Psoas muscle (tissue), 7 donors: ENCODE measurements at regions not wholly inside any gene's neighbourhood (a gene's known extent, or its start where the extent isn't known, plus 50 kb on each side); places are given as distances from the start of the nearest gene placed in this dataset.

Experiments
- ATAC-seq, 4 donors: fragments of 200-7000 bp; cut with Tn5 transposase; one replicate each; pipeline ENCODE4 v1.9.1; 2020; ENCODE audit warnings: moderate library complexity in 3 of 4, mild to moderate bottlenecking in 2 of 4
- DNase-seq, 2 donors: peaks; one replicate each; pipeline ENCODE4 v3.0.0-alpha.2; 2020
- H3K27ac ChIP-seq: fragments of 200-600 bp; one replicate; pipeline ENCODE4 v1.8.0; 2022
- H3K27me3 ChIP-seq, 3 donors: fragments of 200-600 bp in 1 of 3; one replicate each; pipeline versions ENCODE4 v1.6.1 to v1.8.0; 2013 to 2022; ENCODE audit warnings: low read length in 2 of 3, mild to moderate bottlenecking in 2 of 3, moderate library complexity in 1 of 3; ENCODE audit not compliant: insufficient read depth in 3 of 3
- H3K36me3 ChIP-seq, 2 donors: fragments of 200-600 bp in 1 of 2; one replicate each; pipeline versions ENCODE4 v1.6.1 to v1.8.0; 2013 to 2022; ENCODE audit warnings: low read depth in 1 of 2, mild to moderate bottlenecking in 1 of 2, moderate library complexity in 1 of 2; ENCODE audit not compliant: insufficient read depth in 1 of 2
- H3K4me1 ChIP-seq: fragments of 200-600 bp; one replicate; pipeline ENCODE4 v1.8.0; 2022
- H3K4me3 ChIP-seq: fragments of 200-600 bp; one replicate; pipeline ENCODE4 v1.8.0; 2022; ENCODE audit warnings: mild to moderate bottlenecking
- H3K9me3 ChIP-seq: fragments of 200-600 bp; one replicate; pipeline ENCODE4 v1.8.0; 2022
- CTCF ChIP-seq: fragments of 200-600 bp; IDR thresholded peaks from one replicate; pipeline ENCODE4 v1.8.0; 2022; ENCODE audit warnings: antibody characterized with exemption
- WGBS, 3 donors: extraction: QIAGEN DNeasy Blood & Tissue Kit; methylation state at CpG; one replicate each; pipeline versions ENCODE4 v1.1.6 to v1.1.7; 2013; 5-methylcytosine and 5-hydroxymethylcytosine counted together
- intact Hi-C, 2 donors: fragments of 100-400 bp; cut with DNase I; formaldehyde crosslinking; loops; one replicate each; pipeline versions ENCODE4 v1.11.0 to v1.14.2; 2022
- donor health status: healthy with polysubstance abuse.
- donor health status: DM: no; HTN: no; CAD: no; lungs with moderate emphysema.
- donor health status: Bipolar disorder and iron deficiency.
- donor health status: healthy.
- donor health status: DM: yes; HTN: yes; CAD: no.
- donor health status: DM: no; HTN: no; CAD: no.
- donor health status: DM: yes; HTN: yes; CAD: no.

DNA sequence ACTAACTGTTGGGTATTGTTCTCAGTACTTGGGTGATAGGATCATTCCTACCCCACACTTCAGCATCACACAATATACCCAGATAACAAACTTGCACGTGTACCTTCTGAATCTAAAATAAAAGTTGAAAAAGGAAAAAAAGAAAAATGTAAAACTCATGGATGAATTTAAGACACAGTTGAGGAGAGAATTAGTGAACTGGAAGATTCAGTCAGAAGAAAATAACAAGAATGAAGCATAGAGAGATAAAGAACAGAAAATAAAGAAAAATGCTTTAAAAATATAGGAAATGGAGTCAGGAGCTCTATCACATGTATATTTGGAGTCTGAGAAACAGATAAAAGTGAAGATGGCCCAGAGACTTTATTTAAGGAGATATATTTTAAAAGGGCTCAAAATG is 90.4 kb upstream of the SALL3 start:
- no peak overlapping the region for H3K4me3 ChIP-seq
- no peak for DNase-seq
- no peak for TF ChIP-seq CTCF
- H3K9me3 ChIP-seq: peaks cover 22% of the 10 kb centered on the region
- WGBS, 3 donors: 74 to 86% (median 80%) methylated on average over 1 of the region's 1 CpG
- H3K27ac ChIP-seq: no peak overlapping the region
- peaks cover 0 to 2% (median 0%) of the 10 kb centered on the region in 3 donors for H3K27me3 ChIP-seq
- H3K36me3 ChIP-seq: no peaks in the 10 kb centered on the region
- intact Hi-C loops: no loop called here
- no peak for ATAC-seq
- H3K4me1 ChIP-seq: no peaks in the 10 kb centered on the region

GRCh38 chr18:78890388-78890787 is 89.2 kb upstream of the SALL3 start:
- ATAC-seq (no peak), DNase-seq (no peak)
- H3K9me3 ChIP-seq: peaks cover 21% of the 10 kb centered on the region
- 94 to 98% (median 96%) methylated on average over 3 of the region's 3 CpGs for WGBS, 3 donors
- TF ChIP-seq CTCF: no peak
- H3K27me3 ChIP-seq: peaks cover 0 to 2% (median 0%) of the 10 kb centered on the region in 3 donors
- no peaks in the 10 kb centered on the region for H3K4me1 ChIP-seq
- H3K27ac ChIP-seq: no peak overlapping the region
- H3K36me3 ChIP-seq: no peaks in the 10 kb centered on the region
- no peak overlapping the region for H3K4me3 ChIP-seq
- intact Hi-C loops: no loop called here

DNA sequence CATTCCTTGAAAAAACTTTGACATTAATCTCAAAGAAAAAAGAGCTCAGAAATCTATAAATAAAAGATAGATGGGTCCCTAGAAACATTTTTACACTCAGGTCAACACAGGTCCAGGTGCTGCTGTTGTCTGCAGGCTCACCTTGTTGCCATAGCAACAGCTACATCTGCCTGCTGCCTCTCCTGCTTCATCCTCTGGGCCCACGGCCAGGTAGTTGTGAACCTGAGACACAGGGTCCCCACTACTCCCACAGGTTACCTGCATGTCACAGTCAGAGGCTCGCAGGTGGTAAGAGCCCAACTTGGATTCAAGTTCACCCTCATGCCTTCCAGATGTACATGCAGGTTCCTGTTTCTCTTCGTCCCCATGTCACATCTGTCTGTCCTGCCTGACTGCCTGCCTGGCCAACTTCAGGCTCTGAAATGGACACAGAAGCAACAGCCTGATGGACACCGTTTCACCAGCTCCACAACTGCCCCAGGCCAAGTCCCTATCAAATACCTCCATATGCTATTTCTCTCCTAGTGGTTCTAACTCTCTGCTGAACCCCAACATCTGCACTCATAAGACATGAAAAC is 88.3 kb upstream of the SALL3 start:
- intact Hi-C loops: no loop called here
- WGBS, 3 donors: 72 to 80% (median 76%) methylated on average over 4 of the region's 4 CpGs
- TF ChIP-seq CTCF: no peak
- no peak overlapping the region for H3K27ac ChIP-seq
- H3K27me3 ChIP-seq: peaks cover 0 to 2% (median 0%) of the 10 kb centered on the region in 3 donors
- H3K36me3 ChIP-seq: no peaks in the 10 kb centered on the region
- peaks cover 18% of the 10 kb centered on the region for H3K9me3 ChIP-seq
- H3K4me3 ChIP-seq: no peak overlapping the region
- DNase-seq: no peak
- no peaks in the 10 kb centered on the region for H3K4me1 ChIP-seq
- ATAC-seq: no peak

- Histone ChIP-seq H3K36me3 (no peaks in the 10 kb centered on the region), H3K4me3 (no peak overlapping the region), H3K9me3 (peaks cover 18% of the 10 kb centered on the region), H3K27me3 (peaks cover 0 to 2% (median 0%) of the 10 kb centered on the region in 3 donors), H3K27ac (no peak overlapping the region), H3K4me1 (no peaks in the 10 kb centered on the region)
- ATAC-seq (no peak), DNase-seq (no peak)
- intact Hi-C loops: no loop called here
- TF ChIP-seq CTCF: no peak
- 32 to 37% (median 33%) methylated on average over 13 of the region's 13 CpGs for WGBS, 3 donors
These were observed 87.4 kb upstream of the SALL3 start for GRCh38 chr18:78892177-78892576.

DNA sequence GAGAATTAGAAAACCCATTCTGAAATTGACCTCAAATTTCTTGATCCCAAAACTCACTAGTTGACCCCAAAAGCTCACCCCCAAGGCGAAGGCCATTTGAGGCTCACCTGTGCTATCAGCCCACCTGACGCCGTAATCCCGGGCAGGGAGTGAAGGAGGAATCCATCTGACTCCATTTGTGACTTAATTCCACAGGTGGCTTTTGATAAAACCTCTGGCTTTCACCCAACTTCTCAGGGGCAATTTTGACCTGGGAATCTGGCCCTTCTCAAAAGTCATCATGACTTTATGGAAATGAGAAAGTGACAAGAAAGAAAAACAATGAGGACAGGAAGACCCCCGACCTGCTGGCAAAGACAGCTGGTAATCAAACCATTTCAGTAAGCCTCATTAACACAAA is 86.9 kb upstream of the SALL3 start:
- no peak for TF ChIP-seq CTCF
- no peak for ATAC-seq
- Histone ChIP-seq H3K36me3 (no peaks in the 10 kb centered on the region), H3K9me3 (peaks cover 18% of the 10 kb centered on the region), H3K27me3 (peaks cover 0 to 2% (median 0%) of the 10 kb centered on the region in 3 donors), H3K4me3 (no peak overlapping the region), H3K27ac (no peak overlapping the region), H3K4me1 (no peaks in the 10 kb centered on the region)
- 59 to 65% (median 63%) methylated on average over 5 of the region's 5 CpGs for WGBS, 3 donors
- no peak for DNase-seq
- intact Hi-C loops: no loop called here
